Natural killer cell (primary cell): ENCODE measurements at regions not wholly inside any gene's neighbourhood (a gene's known extent, or its start where the extent isn't known, plus 50 kb on each side); places are given as distances from the start of the nearest gene placed in this dataset.

Experiments
- ATAC-seq, 3 donors: fragments of 150-1000 bp in 2 of 3; fragments of 200-7000 bp in 1 of 3; cut with Tn5 transposase; 1 replicate in 1 of 3; 2 replicates in 2 of 3; pipeline ENCODE4 v1.10.0; 2021; ENCODE audit warnings: mild to moderate bottlenecking in 2 of 3, moderate library complexity in 2 of 3
- DNase-seq, 2 donors: peaks; one replicate each; pipeline versions ENCODE4 v3.0.0 to v3.0.0-alpha.2; 2013 to 2021; ENCODE audit warnings: mixed read lengths in 1 of 2
- H3K27ac ChIP-seq: one replicate; pipeline ENCODE4 v1.5.1; 2013; ENCODE audit warnings: mild to moderate bottlenecking, low read length
- H3K27me3 ChIP-seq: one replicate; pipeline ENCODE4 v1.6.1; 2013; ENCODE audit warnings: low read length; ENCODE audit not compliant: control insufficient read depth, insufficient read depth
- H3K36me3 ChIP-seq: one replicate; pipeline ENCODE4 v1.6.1; 2013; ENCODE audit warnings: low read length; ENCODE audit not compliant: control insufficient read depth, insufficient read depth
- H3K4me1 ChIP-seq: one replicate; pipeline ENCODE4 v1.6.1; 2013; ENCODE audit warnings: low read length; ENCODE audit not compliant: control insufficient read depth, insufficient read depth
- H3K4me3 ChIP-seq: one replicate; pipeline ENCODE4 v1.5.1; 2013; ENCODE audit warnings: low read length
- H3K9me3 ChIP-seq: one replicate; pipeline ENCODE4 v1.6.1; 2013; ENCODE audit warnings: low read length; ENCODE audit not compliant: control insufficient read depth, insufficient read depth
- H3K27ac Mint-ChIP-seq, 2 donors: one replicate each; pipeline ENCODE4 v1.8.0; 2022; ENCODE audit warnings: mild to moderate bottlenecking in 2 of 2, mixed read lengths in 2 of 2, moderate library complexity in 1 of 2
- H3K27me3 Mint-ChIP-seq, 2 donors: one replicate each; pipeline ENCODE4 v1.8.0; 2022; ENCODE audit warnings: low read depth in 2 of 2, mixed read lengths in 2 of 2
- H3K36me3 Mint-ChIP-seq: one replicate; pipeline ENCODE4 v1.8.0; 2022; ENCODE audit warnings: mixed read lengths
- H3K4me1 Mint-ChIP-seq, 2 donors: one replicate each; pipeline ENCODE4 v1.8.0; 2022; ENCODE audit warnings: mixed read lengths in 2 of 2
- H3K4me3 Mint-ChIP-seq: one replicate; pipeline ENCODE4 v1.8.0; 2022; ENCODE audit warnings: mild to moderate bottlenecking, moderate library complexity, mixed read lengths
- H3K9me3 Mint-ChIP-seq, 2 donors: one replicate each; pipeline ENCODE4 v1.8.0; 2022; ENCODE audit warnings: mixed read lengths in 2 of 2
- CTCF ChIP-seq: fragments of 200-600 bp; IDR thresholded peaks from one replicate; pipeline ENCODE4 v1.8.0; 2022; ENCODE audit warnings: antibody characterized with exemption
- WGBS: methylation state at CpG from one replicate; pipeline ENCODE4 v1.1.7; 2013; ENCODE audit warnings: missing lambda C conversion rate; ENCODE audit not compliant: insufficient coverage; 5-methylcytosine and 5-hydroxymethylcytosine counted together
- intact Hi-C: fragments of 100-400 bp; cut with micrococcal nuclease; formaldehyde crosslinking; loops from one replicate; pipeline ENCODE4 v1.14.2; 2022

GRCh38 chr1:164188497-164188896 lies 370.5 kb upstream of the PBX1 start:
- Mint-ChIP-seq H3K36me3 (no peaks in the 10 kb centered on the region), H3K4me1 (no peaks in the 10 kb centered on the region), H3K27ac (no peak overlapping the region), H3K9me3 (peaks cover 10 to 14% of the 10 kb centered on the region in 2 donors), H3K4me3 (no peak overlapping the region), H3K27me3 (no peaks in the 10 kb centered on the region)
- TF ChIP-seq CTCF: no peak
- no peak overlapping the region for H3K4me3 ChIP-seq
- WGBS: 38% methylated on average over 4 of the region's 4 CpGs
- H3K4me1 ChIP-seq: no peaks in the 10 kb centered on the region
- H3K27me3 ChIP-seq: no peaks in the 10 kb centered on the region
- no peak overlapping the region for H3K27ac ChIP-seq
- no peaks in the 10 kb centered on the region for H3K36me3 ChIP-seq
- no peak for ATAC-seq
- DNase-seq: no peak
- intact Hi-C loops: no loop called here
- peaks cover 3% of the 10 kb centered on the region for H3K9me3 ChIP-seq

- no peak for TF ChIP-seq CTCF
- no peaks in the 10 kb centered on the region for H3K27me3 Mint-ChIP-seq
- H3K27ac Mint-ChIP-seq: no peak overlapping the region
- no peaks in the 10 kb centered on the region for H3K36me3 ChIP-seq
- no peaks in the 10 kb centered on the region for H3K4me1 ChIP-seq
- ATAC-seq (no peak), DNase-seq (no peak)
- H3K4me1 Mint-ChIP-seq: no peaks in the 10 kb centered on the region
- no peaks in the 10 kb centered on the region for H3K36me3 Mint-ChIP-seq
- no peak overlapping the region for H3K4me3 ChIP-seq
- H3K27me3 ChIP-seq: no peaks in the 10 kb centered on the region
- H3K9me3 Mint-ChIP-seq: peaks cover 6 to 14% of the 10 kb centered on the region in 2 donors
- peaks cover 3% of the 10 kb centered on the region for H3K9me3 ChIP-seq
- intact Hi-C loops: no loop called here
- no peak overlapping the region for H3K27ac ChIP-seq
- no peak overlapping the region for H3K4me3 Mint-ChIP-seq
Observed at GRCh38 chr1:164191191-164191590, 367.8 kb upstream of the PBX1 start.

GRCh38 chr1:164210211-164210739 lies 348.7 kb upstream of the PBX1 start:
- 74% methylated on average over 3 of the region's 3 CpGs for WGBS
- Histone ChIP-seq H3K4me3 (no peak overlapping the region), H3K27ac (no peak overlapping the region), H3K27me3 (no peaks in the 10 kb centered on the region), H3K36me3 (no peaks in the 10 kb centered on the region), H3K4me1 (no peaks in the 10 kb centered on the region), H3K9me3 (no peaks in the 10 kb centered on the region)
- DNase-seq: no peak
- no peaks in the 10 kb centered on the region for H3K4me1 Mint-ChIP-seq
- no peak for TF ChIP-seq CTCF
- ATAC-seq: no peak
- H3K9me3 Mint-ChIP-seq: peaks cover 0 to under 1% of the 10 kb centered on the region in 2 donors
- H3K4me3 Mint-ChIP-seq: no peak overlapping the region
- no peak overlapping the region for H3K27ac Mint-ChIP-seq
- no peaks in the 10 kb centered on the region for H3K27me3 Mint-ChIP-seq
- intact Hi-C loops: no loop called here
- no peaks in the 10 kb centered on the region for H3K36me3 Mint-ChIP-seq

- no peaks in the 10 kb centered on the region for H3K36me3 Mint-ChIP-seq
- intact Hi-C loops: no loop called here
- no peaks in the 10 kb centered on the region for H3K27me3 Mint-ChIP-seq
- H3K9me3 Mint-ChIP-seq: peaks cover 7% of the 10 kb centered on the region in 2 donors
- H3K4me1 Mint-ChIP-seq: no peaks in the 10 kb centered on the region
- no peak for TF ChIP-seq CTCF
- Histone ChIP-seq H3K9me3 (no peaks in the 10 kb centered on the region), H3K36me3 (no peaks in the 10 kb centered on the region), H3K27me3 (no peaks in the 10 kb centered on the region), H3K27ac (no peak overlapping the region), H3K4me3 (no peak overlapping the region), H3K4me1 (no peaks in the 10 kb centered on the region)
- DNase-seq (no peak), ATAC-seq (no peak)
- no peak overlapping the region for H3K4me3 Mint-ChIP-seq
- no peak overlapping the region for H3K27ac Mint-ChIP-seq
Observed at GRCh38 chr1:164223378-164223777, 335.6 kb upstream of the PBX1 start.
